DND-41 (cell line): ENCODE measurements at regions not wholly inside any gene's neighbourhood (a gene's known extent, or its start where the extent isn't known, plus 50 kb on each side); places are given as distances from the start of the nearest gene placed in this dataset.

Source experiments
- CTCF ChIP-seq: IDR thresholded peaks from 2 replicates; pipeline ENCODE4 v1.5.1; 2012; ENCODE audit warnings: borderline replicate concordance, low read length, moderate library complexity, mild to moderate bottlenecking; ENCODE audit not compliant: poor library complexity, severe bottlenecking; ENCODE audit errors: extremely low read depth
- EZH2 ChIP-seq: IDR thresholded peaks from 3 replicates; pipeline ENCODE4 v1.6.1; 2012; ENCODE audit warnings: borderline replicate concordance, low read depth, mild to moderate bottlenecking, moderate library complexity, low read length, inconsistent platforms; ENCODE audit not compliant: severe bottlenecking

GRCh38 chr16:47903470-47903869 is 252.3 kb downstream of the ABCC12 start:
- no peak for TF ChIP-seq CTCF
- no peak for TF ChIP-seq EZH2
